DMS153 treated with DMSO at 0.1 percent for 48 hours (cell line): ENCODE measurements at regions not wholly inside any gene's neighbourhood (a gene's known extent, or its start where the extent isn't known, plus 50 kb on each side); places are given as distances from the start of the nearest gene placed in this dataset.

Experiments
- DNase-seq: peaks from one replicate; lab custom pipeline; 2025; ENCODE audit not compliant: unreplicated experiment; lab: John Stamatoyannopoulos, UW

- no peak for DNase-seq
Measured at GRCh38 chr3:83302091-83302490, 1540.6 kb upstream of the GBE1 start.

DNA sequence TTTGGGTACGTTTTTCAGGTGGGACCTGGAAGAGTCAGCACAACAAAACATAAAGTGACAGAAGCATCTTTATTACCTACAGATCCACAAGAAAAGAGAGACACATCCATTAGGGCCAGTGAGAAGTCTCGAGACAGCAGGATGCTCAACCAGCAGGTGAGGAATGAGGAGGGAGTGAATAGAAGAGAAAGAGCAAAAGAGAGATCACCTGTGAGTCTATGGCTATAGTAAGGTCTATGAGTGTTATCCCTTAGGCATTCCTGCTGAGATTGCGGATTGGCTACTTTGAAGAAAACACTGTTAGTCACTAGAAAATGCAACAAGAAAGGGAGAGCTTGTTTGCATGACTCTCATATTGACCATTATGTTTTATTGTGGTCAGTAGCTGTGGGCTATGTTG is 1556.2 kb upstream of the GBE1 start:
- DNase-seq: no peak

GRCh38 chr3:83320726-83321125 is 1559.3 kb upstream of the GBE1 start:
- DNase-seq: no peak

GRCh38 chr3:83321457-83321856 is 1560.0 kb upstream of the GBE1 start:
- DNase-seq: no peak

- DNase-seq: no peak
Measured at GRCh38 chr3:83321891-83322290, 1560.4 kb upstream of the GBE1 start.

DNA sequence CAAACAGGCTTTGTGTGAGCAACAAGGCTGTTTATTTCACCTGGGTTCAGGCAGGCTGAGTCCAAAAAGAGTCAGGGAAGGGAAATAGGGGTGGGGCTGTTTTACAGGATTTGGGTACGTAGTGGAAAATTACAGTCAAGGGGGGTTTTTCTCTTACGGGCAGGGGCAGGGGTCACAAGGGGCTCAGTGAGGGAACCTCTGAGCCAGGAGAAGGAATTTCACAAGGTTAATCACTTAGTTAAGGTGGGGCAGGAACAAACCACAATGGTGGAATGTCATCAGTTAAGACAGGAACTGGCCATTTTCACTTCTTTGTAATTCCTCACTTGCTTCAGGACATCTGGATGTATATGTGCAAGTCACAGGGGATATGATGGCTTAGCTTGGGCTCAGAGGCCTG is 1592.8 kb upstream of the GBE1 start:
- DNase-seq: no peak

GRCh38 chr3:83393276-83393675 is 1565.5 kb upstream of the CADM2 start:
- no peak for DNase-seq

DNA sequence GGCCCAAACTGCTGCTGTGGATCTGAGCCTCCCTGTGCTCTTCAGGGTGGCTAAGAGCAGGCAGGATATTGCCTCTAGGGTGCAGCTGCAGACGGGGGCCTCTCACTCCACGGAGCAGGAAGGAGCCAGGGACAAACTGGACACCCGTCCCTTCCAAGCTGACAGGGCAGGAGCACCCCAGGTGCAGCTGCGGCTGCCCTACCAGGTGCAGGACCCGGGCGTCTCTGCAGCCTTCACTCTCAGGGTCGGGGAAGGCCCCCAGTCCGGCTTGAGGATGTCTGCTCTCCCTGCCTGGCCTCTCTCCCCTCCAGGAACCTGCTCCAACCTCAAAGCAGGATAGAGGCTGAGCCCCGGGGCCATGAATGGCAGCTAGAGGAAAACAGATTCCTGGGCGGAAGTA is 1554.9 kb upstream of the CADM2 start:
- DNase-seq: no peak

- no peak for DNase-seq
Measured at GRCh38 chr3:83426300-83426699, 1532.5 kb upstream of the CADM2 start.

DNA sequence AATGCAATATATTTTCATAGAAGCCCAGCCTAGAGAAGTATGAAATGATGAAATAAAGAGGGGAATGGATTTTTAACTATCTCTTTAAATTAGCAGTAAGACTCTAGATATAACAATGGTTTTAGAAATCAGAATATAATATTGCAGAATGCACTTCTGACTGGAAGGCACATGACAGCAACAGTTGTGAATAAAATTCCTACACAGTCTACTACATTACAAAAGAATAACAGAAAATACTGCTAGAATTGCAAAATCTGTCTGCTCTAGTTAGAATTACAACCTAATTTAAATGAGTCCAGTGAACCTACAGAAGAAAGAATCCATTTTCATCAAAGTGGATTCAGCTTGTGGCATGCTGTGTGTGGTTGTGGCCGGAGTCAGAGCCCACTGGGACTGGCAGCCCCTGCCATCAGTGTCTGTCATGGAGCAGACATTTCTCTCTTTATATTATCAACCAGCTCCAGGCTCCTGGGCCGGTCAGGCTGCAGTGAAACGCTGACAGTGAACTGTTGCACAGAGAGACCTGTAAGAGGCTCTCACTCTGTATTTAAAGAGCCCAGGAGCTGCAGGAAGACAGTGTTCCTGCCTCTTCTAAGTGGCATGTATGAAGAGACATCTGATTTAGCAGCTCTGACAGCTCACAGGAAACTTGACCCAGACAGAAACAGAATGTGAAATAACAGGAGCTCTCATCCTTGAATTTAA is 1523.8 kb upstream of the CADM2 start:
- DNase-seq: no peak

DNA sequence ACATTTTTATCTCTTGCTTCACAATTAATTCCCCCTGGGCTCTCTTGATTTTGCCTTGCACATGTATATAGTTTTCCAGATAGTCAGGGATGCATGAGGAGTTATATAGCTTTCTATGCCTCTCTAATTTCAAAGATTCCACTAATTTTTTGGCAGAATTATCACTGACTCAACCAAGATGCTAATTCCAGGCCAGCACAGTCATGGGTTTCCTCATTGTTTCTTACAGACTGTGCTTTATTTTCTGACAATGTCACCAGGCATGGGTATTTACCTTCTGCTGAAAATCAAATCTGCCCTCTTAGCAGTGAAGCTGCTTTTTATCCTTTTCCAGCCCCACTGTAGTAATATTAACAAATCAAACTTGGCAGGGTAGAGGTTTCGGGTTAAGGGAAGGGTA is 1520.6 kb upstream of the CADM2 start:
- DNase-seq: no peak

DNA sequence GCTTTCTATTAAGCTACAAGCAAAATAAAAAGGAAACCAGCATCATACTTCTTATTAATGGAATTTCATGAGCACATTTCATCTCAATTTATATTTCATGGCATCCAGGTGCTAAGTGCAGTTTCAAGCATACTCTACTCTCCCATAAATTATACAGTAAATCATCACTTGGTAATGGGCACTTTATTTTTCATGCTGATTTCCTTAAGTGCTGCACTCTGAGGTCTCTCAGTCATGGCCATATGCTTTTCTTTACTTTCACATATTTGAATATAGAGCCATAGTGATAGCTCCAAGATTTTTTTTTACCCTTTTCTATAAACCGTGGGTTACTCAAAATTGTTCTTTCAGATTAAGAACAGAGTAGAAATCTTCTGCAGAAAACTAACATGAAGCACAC is 1505.7 kb upstream of the CADM2 start:
- DNase-seq: no peak

- no peak for DNase-seq
Measured at GRCh38 chr3:83454353-83454752, 1504.4 kb upstream of the CADM2 start.

DNA sequence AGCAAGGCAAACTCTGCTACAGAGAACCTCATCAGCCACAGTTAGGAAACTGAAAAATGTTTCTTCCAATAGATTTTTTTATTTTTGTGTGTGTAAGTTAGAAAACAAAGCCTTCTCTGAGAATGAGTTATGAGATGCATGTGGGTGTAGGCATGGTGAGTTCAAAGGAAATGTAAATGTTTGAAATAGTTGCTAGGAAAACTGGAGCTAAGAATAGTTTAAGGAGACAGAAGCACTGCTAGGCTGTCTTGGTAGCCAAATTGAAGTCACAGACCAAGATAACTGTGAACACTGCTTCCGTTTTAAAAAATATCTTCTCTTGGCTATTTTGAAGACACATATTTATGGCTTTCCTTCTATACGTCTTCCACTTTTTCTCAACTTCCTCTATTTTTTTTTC is 1501.2 kb upstream of the CADM2 start:
- no peak for DNase-seq

DNA sequence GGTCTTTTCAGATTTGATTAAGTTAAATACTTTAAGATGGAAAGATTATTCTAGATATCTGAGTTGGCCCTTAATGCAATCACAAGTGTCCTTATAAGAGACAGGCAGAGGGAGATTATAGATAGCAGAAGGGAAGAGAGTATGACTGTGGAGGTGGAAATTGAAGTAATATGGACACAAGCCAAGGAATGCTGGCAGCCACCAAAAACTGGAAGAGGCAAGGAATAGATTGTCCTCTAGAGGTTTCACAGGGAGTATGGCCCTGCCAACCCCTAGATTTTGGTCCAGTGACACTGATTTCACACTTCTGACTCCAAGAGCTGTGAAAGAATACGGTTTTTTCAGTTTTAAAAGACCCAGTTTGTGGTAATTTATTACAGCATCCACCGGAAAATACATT is 1498.7 kb upstream of the CADM2 start:
- DNase-seq: no peak

- DNase-seq: no peak
Measured at GRCh38 chr3:83461411-83461810, 1497.4 kb upstream of the CADM2 start.

GRCh38 chr3:83477563-83477962 is 1481.2 kb upstream of the CADM2 start:
- DNase-seq: no peak

DNA sequence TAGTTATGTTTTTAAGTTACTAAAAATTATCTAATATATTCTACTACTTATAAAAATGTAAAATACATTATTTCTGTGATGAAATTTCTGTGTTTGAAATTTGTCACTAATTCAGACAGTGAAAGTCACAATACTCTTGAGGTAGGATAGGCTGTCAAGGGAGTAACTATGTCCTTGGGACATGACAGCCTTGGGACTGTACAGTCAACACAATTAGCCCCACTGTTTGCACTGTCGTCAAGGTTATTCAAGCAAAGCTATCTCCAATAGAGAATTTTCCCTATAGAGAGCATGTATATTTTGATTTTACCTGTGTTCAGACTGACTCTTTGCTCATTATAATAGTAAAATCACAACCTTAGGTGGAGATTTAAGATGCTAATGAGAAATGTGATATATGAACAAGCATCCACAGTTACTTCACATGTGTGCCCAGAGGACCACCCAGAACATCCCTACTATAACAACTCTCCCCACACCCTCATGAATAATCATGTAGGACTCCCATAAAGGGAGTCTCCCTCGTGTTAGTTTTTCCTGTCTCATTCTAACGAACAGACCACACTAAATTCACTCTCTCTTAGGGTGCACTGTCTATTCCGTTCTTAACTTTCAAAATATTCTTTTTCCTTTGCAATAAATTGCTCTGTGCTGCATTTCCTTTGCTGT is 1476.3 kb upstream of the CADM2 start:
- no peak for DNase-seq

- DNase-seq: no peak
Measured at GRCh38 chr3:83496462-83496861, 1462.3 kb upstream of the CADM2 start.

- DNase-seq: no peak
Measured at GRCh38 chr3:83498361-83499016, 1460.3 kb upstream of the CADM2 start.

GRCh38 chr3:83500422-83500821 is 1458.4 kb upstream of the CADM2 start:
- no peak for DNase-seq

GRCh38 chr3:83500931-83501330 is 1457.9 kb upstream of the CADM2 start:
- DNase-seq: no peak
